HG03432 (cell line): ENCODE measurements at regions not wholly inside any gene's neighbourhood (a gene's known extent, or its start where the extent isn't known, plus 50 kb on each side); places are given as distances from the start of the nearest gene placed in this dataset.

Source experiments
- ATAC-seq: cut with Tn5 transposase; IDR thresholded peaks from one replicate; pipeline ENCODE4 v1.9.1; 2021; ENCODE audit warnings: mild to moderate bottlenecking, moderate library complexity; ENCODE audit not compliant: unreplicated experiment

DNA sequence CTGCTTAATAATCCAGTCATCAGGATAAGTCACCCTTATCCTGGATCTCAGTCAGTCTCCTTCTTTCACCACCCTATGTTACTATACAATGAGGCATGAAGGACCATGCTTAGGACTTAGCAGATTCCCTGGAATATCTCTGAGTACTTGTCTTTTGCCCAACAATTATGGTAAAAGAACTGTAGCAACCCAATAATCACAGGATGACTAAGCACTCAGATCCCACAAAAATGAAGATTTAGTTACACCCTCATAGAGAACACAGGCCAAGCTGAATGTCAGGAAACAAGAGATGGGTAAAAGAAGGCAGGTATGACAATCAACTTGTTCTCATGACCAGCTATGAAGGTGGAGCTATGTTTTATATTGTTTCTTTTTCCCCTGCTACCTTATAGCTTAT is 91.4 kb downstream of the EDN1 start:
- ATAC-seq, result no peak

DNA sequence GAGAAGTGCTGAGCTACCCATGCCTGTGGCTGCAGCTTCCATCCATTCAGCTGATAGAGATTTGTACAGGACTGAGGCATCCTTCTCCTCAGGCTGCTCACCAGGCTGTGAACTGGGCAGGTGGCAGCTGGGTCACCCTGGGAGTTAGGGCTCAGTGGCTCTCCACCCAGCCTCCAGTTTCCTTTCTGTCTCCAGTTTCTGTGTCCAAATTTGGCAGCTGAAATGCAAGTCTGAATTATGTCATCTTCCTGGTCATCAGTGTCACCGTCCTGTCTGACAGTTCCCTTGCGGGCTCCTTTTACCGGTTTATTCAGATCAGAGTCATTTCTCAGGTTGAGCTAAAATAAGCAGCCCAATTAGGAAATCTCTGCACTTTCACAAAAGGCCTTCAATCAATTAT is 93.3 kb downstream of the EDN1 start:
- ATAC-seq, result peak; percentile 95

DNA sequence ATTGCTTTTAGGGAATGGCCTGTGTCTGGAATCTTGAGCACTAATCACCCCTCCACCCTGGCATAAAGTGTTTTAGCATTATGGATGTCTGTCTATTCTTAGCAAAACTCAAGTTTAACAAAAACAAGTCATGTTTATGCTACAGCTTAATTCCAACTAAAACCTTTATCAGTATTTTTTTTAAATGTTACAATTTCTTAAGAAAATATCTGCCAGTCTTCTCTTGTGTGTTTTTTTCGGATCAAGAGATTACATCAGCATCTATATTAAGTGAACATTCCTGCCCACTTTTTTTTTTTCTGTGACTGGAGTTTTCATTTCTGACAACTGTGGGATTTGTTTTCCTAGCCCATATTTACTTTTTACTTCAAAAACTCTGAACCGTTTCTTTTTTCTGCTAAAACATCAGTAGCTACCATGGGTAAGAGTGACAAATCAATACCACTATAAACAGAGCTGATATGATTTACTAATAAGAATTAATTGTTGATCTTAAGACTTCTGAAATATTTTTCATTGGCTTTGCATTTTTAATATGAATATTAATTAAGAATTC is 94.3 kb downstream of the EDN1 start:
- no peak for ATAC-seq

DNA sequence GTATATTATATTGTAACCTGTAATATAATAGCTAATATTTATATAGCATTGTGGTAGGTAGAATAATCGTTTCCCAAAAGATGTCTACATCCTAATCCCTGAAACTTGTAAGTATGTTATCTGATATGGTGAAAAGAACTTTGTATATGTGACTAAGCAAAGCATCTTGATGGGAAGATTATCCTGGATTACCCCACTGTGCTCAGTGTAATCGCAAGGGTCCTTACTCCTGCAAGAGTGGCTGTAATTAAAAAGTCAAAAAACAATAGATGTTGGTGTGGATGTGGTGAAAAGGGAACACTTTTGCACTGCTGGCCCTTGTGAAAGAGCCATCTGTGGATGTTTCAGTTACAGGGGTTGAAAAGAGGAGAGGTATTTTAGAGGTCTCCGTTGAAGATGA is 95.2 kb downstream of the EDN1 start:
- ATAC-seq, result no peak

DNA sequence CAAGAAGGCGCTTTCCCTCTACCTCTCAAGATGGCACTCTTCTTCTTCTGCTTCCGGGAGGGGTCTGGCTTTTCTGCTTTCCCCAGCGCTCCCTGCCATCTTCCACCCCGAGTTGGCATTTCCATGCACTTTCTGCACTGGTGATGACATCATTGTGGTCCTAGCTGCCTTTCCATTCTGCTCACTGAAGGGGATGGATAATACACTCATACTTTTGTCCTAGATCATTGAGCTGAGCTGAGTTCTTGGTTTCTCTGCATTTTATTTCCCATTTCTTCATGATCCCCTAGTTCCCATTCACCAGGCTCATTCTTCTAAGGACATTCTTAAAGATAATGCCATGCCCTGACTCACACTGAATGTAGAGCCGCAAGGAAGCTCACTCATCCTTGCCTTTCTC is 96.7 kb downstream of the EDN1 start:
- ATAC-seq, result no peak

DNA sequence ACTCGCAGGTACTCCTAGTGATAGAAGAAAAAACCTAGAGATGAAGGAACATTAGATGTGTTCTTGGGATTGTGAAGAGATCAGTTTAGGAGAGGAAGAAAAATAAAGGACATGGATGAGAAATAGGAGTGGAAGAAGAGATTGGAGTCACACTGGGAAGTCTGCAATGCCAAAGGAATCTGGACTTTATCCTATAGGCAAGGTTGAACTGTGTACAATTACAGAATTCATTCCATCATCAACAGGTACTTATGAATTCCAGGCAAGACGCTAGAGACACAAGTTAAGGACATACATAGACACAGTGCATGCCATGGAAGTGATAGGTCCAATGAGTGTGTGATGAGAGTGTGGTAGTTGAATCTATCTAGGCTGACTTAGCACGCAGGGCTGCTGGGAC is 101.3 kb downstream of the EDN1 start:
- no peak for ATAC-seq

DNA sequence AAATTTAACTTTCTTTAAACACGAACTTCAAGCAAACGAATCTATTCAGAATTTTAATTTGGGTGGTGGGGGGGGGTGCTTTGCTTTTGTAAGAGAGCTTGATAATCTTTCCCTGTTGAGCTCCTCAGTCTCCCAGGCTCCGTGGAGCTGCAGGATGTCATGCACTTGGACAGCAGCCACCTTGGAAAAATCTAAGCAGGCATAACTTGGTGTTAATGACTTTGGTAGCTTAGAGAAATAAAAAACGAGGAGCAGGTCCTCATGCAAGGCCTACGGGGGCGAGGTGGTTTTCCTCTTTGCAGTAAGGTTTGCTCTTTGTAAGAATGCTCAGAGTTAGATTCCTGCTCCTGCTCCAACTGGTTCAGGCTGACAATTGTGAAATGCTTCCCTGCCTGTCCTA is 102.3 kb downstream of the EDN1 start:
- ATAC-seq, result no peak

DNA sequence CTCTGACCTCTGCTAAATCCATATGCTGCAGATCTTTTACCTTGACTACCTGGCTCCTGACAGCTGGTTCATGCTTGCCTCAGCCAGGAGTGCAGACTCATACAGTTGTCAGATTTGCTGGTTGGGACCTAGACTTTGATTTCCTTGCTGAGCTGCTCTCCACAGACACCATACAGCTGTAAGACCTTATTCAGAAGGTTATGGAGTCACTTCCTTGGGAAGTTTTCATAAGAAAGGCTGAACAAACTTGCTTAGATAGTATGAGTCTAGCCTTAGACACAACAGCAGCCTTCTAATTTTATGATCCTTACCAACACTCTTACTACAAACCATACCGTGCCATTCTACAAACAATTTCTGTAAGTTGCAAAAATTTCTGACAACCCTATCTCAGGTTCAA is 102.9 kb downstream of the EDN1 start:
- ATAC-seq, result no peak

DNA sequence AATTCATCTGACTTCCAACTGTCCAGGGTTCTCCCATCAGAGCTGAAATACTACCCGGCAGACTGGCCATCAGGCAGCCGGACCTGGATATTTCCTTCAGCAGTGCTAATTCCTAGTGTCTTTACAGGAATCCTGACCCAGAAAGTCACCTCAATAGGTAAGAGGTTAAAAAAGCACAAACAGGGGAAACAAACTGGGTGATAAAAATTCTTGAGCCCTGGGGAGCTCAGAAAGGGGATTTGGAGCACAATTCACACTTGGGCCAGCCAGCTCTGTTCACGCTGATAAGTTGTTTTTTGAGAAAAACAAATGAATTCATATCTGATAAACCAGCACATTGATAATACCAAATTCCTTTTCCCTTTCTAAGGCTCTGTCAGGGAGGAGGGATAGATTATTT is 104.0 kb downstream of the EDN1 start:
- ATAC-seq, result no peak

DNA sequence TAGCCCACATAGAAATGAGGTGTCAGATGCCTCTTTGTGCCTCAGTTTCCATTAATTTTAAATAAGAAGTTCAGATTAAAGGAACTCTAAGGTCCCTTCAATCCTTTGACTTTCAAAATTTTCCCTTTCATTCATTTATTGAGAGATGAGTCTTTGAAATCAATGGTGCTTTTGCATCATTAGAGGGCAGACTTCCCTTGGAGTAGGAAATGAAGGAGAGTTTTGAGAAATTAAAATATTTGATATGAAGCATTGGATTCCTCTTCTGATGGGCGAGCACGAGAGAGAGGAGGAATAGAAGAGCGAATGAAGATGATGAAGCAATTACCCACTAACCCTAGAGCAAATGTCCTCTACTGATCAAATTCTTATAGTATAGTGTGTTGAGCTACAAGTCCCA is 105.7 kb downstream of the EDN1 start:
- ATAC-seq, result no peak

DNA sequence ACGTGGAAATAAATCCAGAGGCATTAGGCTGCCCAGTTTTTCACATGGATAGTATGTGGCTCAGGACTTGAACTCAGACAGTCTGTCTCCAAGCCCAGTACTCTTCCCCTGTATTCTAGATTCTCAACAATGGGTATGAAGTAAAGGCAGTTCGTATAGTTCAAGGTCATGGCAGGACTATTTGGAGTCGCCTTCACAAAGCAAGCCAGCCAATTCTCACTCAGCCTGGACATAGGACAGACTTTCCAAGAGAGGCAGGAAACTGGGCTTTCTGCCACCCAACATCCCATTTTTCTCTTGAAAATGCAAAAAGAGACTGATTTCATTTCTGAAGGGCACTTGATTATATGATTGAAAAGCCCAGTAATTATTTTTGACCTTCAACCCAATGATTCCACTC is 111.0 kb downstream of the EDN1 start:
- ATAC-seq, result no peak

DNA sequence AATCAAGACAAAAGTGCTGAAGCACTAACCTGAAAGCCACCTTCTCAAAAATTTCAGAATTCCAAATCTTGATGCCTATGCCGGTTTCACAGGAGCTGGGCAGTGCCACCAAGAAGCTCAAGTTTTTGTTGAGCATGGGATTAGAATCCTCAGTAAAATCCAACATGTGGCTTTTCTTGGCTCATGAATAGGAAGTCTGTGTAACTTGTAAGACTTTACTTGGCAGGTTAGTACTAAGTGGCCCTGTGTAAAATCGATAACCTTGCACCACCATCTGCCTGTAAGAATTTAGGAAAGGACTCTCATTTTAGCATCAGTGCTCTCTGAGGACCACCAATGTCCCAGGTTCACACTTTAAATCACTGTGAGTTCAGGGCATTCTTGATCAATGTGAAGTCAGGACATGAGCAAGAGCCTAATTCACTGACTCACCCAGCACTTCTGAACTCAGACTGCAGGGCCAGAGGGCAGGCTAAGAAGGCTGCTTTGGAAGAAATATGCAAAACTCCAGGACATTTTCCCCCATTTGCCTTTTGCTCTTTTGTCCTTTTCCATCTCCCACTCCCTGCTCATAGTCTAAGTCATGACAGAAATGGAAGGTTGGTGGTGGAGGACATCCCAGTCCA is 113.2 kb downstream of the EDN1 start:
- ATAC-seq, result no peak

DNA sequence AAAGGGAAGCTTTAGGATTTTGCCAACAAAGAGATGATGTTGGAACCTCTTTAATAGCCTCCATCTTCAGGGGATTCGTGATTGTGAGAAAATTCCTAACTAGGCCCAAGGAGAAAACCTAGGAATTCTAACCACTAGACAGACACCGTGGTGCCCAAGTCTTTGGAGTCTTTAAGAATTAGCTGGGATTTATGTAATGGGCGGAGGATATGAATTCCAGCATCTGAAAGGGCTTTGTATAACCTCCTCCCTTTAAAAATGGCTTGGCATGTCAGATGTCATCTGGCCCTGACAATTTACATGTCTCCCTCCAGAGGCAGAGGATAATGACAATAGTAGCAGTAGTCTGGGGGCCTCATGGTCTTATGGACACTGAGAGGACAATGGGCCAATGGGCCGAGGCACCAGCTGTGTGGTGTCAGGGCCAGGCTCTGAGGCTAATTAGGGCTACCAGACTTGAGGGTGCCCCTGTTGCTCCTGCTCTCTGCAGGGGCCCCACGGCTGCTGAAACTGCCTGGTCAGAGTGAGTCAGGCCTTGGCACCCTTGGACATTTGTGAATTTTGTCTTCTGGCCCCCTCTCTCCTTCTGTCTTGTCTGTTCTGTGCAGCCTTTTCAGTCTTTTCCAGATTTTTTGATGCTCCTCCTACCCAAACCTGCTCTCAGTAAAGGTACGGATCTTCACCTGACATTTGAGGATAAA is 113.9 kb downstream of the EDN1 start:
- ATAC-seq, result no peak

DNA sequence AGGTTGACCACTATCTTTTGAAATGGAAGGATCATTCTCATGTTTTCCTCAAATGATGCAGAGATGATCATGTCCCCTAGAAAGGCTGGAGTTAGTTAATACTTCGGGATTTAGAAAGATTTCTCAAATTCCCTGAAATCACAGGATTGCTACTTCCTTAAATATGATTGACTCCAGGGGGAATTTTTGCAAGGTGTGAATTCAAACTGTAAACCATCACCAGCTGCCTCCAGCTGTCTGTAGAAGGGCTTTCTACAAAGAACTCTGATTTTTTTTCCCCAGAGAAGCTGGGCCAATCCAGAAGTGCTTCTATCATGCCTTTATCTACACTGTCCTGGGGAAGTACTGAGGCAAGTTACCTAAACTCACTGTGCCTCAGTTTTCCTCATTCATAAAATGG is 114.5 kb downstream of the EDN1 start:
- no peak for ATAC-seq

DNA sequence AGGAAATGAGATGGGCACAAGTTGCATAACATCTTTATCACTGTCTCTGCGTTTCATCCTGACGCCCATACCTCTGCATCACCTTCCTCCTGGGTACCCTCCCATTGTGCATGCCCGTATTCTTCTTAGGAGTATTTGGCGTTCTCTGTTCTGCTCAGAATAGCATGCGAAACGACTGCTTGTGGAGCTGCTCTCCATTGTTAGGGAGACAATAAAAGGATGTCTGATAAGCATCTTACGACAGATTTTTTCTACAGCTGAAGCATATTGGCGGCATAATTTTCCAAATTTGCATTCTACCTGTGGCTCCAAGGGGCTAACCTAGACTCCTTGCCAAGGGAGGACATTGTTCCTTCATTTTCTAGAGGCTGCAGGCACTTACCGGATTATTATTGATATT is 118.6 kb downstream of the EDN1 start:
- ATAC-seq, result no peak

DNA sequence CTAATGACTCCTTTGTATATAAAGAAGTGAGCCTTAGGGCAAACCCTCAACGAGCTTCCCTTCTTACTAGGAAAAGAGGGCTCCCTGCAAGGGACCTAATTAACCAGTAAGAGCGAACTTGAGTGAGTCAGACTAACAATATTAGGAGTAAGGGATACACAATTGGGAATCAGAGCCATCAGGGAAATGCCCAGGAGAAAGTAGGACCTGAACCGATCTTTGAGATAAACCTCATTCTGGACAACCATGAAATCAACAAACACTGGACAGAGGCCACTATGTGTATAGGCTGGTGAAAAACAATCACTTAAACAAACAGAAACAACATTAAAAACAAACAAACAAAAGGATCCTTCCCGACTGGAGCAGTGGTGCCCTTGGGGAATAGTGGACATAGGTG is 120.8 kb downstream of the EDN1 start:
- ATAC-seq, result no peak

DNA sequence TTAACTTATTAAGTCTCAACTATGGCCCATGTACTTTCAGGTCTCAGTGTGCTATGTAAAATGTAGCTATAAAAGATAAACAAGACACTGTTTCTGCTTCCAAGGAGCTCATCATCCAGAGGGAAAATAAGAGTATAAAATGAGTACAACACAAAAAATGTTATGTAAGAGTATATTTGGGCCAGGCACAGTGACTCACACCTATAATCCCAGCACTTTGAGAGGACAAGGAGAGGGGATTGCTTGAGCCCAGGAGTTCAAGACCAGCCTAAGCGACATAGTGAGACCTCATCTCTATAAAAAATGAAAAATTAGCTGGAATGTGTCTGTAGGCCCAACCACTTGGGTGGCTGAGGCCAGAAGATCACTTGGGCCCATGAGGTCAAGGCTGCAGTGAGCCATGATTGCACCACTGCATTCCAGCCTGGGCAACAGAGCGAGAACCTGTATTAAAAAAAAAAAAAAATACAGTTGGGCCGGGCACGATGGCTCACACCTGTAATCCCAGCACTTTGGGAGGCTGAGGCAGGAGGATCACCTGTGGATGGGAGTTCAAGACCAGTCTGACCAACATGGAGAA is 124.0 kb downstream of the EDN1 start:
- ATAC-seq, result no peak

DNA sequence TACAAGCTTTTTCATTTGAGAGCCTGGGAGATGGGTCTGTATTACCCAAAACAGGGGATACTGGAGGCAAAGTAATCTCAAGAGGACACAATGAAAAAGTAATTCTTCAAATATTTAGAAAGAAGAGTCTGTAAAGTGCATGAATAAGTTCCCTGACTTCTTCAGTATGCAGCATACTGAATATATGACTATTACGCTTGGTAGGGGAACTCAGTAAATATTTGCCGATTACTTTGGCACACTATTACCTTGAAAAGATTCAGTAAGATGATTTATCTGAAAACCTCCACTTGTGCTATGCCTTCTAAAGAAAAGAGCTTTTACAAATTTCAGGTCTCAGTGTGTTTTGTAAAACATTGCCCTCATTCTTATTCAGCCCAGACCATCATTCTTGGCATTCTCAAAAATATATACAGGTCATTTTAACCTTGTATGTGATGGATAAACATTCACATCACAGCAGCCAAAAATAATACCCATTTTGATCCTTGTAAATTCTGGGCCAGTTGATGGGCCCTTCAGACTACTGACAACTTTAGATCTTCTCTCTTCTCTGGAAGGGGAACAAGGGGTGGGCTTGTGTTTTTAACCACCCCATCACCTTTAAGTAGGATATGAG is 125.9 kb downstream of the EDN1 start:
- ATAC-seq, result no peak

DNA sequence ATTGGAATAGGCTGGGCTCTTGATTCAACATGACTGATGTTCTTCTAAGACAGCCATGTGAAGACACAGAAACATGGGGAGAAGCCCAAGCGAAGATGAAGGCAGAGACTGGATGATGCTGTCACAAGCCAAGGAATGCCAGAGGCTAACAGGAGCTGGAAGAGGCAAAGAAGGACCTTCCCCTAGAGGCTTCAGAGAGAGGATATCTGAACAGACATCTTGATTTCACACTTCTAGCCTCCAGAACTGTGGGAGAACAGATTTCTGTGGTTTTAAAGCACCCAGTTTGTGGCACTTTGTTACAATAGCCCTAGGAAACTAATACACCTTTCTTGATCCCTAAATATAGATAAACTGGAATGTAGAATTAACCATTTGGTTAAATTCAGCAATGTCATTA is 127.0 kb downstream of the EDN1 start:
- no peak for ATAC-seq

DNA sequence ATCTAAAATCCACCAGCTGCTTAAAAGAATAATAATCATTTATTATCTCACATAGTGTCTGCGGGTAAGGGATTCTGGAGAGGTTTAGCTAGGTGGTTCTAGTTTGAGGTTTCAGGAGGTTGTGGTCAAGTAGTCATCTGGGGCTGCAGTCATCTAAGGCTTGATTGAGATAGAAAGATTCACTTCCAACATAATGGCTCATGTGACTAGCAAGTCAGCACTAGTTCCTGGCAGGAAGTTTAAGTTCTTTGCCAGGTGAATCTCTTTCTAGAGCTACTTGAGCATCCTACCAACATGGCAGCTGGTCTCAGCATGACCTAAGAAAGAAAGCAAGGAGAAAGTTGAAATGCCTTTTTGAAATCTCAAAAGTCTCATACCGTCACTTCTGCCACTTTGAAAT is 128.8 kb downstream of the EDN1 start:
- ATAC-seq, result no peak

DNA sequence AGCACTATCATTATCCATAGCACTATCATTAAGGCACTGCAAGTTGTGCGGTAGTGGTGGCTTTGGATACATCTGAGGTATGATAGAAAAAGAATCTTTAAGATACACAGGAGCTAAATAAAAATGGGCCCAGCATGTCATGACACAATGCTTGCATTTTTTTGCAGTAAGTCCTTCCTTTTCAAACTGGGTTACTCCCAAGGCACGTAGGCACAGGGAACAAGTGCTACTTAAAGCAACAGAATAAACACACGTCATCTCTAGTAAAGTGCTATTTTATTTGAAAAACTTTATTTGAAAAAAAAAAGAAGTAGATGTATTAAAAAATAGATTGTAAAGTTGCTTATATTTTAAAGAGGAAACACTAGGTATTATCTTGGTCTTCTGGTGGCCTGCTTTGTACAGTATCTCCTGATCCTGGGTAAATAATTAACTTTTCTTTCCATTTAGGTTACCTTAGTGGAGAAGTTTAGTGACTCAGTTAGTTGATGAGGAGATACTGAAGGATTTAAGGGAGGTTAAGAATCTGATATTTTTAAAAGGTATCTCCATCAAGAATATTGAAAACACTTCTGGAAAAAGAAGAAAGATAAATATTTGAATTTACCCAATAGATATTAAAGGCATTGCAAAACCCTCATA is 129.6 kb downstream of the EDN1 start:
- no peak for ATAC-seq
